Neural progenitor cell (in vitro differentiated cells): ENCODE measurements at regions not wholly inside any gene's neighbourhood (a gene's known extent, or its start where the extent isn't known, plus 50 kb on each side); places are given as distances from the start of the nearest gene placed in this dataset.

Source experiments
- DNase-seq: peaks from one replicate; pipeline ENCODE4 v3.0.0-alpha.2; 2016; ENCODE audit warnings: low spot score
- H2AFZ ChIP-seq: fragments of 200-600 bp; sonication (generic); replicated peaks from 2 replicates; pipeline ENCODE4 v1.6.1; 2016; ENCODE audit warnings: antibody characterized with exemption
- H3F3A ChIP-seq: fragments of 200-600 bp; sonication (generic); 2 replicates; pipeline ENCODE4 v1.6.1; 2016; ENCODE audit warnings: antibody characterized with exemption, low read depth
- H3K27ac ChIP-seq: fragments of 200-600 bp; sonication (generic); 2 replicates; pipeline ENCODE4 v1.5.1; 2016; ENCODE audit warnings: mild to moderate bottlenecking
- H3K27me3 ChIP-seq: fragments of 200-600 bp; sonication (generic); 2 replicates; pipeline ENCODE4 v1.6.1; 2016; ENCODE audit warnings: mild to moderate bottlenecking, moderate library complexity
- H3K36me3 ChIP-seq: fragments of 200-600 bp; sonication (generic); 2 replicates; pipeline ENCODE4 v1.5.1; 2016
- H3K4me1 ChIP-seq: fragments of 200-600 bp; sonication (generic); 2 replicates; pipeline ENCODE4 v1.6.1; 2016; ENCODE audit warnings: mixed run types
- H3K4me2 ChIP-seq: fragments of 200-600 bp; sonication (generic); 2 replicates; pipeline ENCODE4 v1.6.1; 2016
- H3K4me3 ChIP-seq: fragments of 200-600 bp; sonication (generic); 2 replicates; pipeline ENCODE4 v1.5.1; 2016
- H3K79me2 ChIP-seq: fragments of 200-600 bp; sonication (generic); 2 replicates; pipeline ENCODE4 v1.6.1; 2016; ENCODE audit warnings: low read depth
- H3K9ac ChIP-seq: fragments of 200-600 bp; sonication (generic); 2 replicates; pipeline ENCODE4 v1.6.1; 2016
- H3K9me3 ChIP-seq: fragments of 200-600 bp; sonication (generic); 2 replicates; pipeline ENCODE4 v1.5.1; 2016; ENCODE audit warnings: low read depth
- H4K20me1 ChIP-seq: fragments of 200-600 bp; sonication (generic); 2 replicates; pipeline ENCODE4 v1.6.1; 2016; ENCODE audit warnings: low read depth
- H3K27ac Mint-ChIP-seq: 3 replicates; pipeline ENCODE4 v1.8.0; 2021; ENCODE audit warnings: mixed read lengths
- H3K27me3 Mint-ChIP-seq: 2 replicates; pipeline ENCODE4 v1.8.0; 2022; ENCODE audit warnings: low read depth, mild to moderate bottlenecking, inconsistent platforms, moderate library complexity, mixed read lengths; ENCODE audit not compliant: insufficient read depth
- H3K36me3 Mint-ChIP-seq: 3 replicates; pipeline ENCODE4 v1.8.0; 2021; ENCODE audit warnings: mixed read lengths
- H3K4me1 Mint-ChIP-seq: 3 replicates; pipeline ENCODE4 v1.8.0; 2021; ENCODE audit warnings: mixed read lengths
- H3K4me3 Mint-ChIP-seq: 3 replicates; pipeline ENCODE4 v1.8.0; 2021; ENCODE audit warnings: mild to moderate bottlenecking, moderate library complexity, mixed read lengths
- H3K9me3 Mint-ChIP-seq: 3 replicates; pipeline ENCODE4 v1.8.0; 2020; ENCODE audit warnings: mixed read lengths
- EZH2 ChIP-seq: fragments of 200-600 bp; sonication (generic); IDR thresholded peaks from 2 replicates; pipeline ENCODE4 v1.6.1; 2017; ENCODE audit warnings: antibody characterized with exemption, mild to moderate bottlenecking, moderate library complexity
- EZH2phosphoT487 ChIP-seq: fragments of 200-600 bp; sonication (generic); IDR thresholded peaks from 2 replicates; pipeline ENCODE4 v1.6.1; 2017; ENCODE audit warnings: antibody characterized with exemption
- TF ChIP-seq, protein P1 (sequence below): fragments of 200-600 bp; sonication (generic); IDR thresholded peaks from 2 replicates; pipeline ENCODE4 v1.5.1; 2017; ENCODE audit warnings: antibody characterized with exemption, mild to moderate bottlenecking

DNA sequence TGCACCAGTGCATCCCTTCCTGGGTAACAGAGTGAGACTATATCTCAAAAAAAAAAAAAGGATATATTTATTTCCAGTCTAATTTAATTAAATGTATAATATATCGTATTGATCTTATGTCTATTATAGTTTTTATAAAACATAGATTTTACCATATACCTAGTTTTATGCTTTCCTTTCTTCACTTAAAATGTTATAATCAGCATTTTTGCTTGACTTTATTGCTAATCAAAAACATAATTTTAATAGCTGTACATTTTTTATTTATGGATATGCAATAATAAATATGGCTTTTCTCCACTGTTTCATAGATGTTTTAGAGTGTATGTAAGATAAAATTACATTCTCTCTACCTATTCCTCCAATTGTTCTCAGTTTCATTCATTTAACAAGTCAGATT is 958.0 kb downstream of the EPHA4 start:
- H3F3A ChIP-seq = no peaks in the 10 kb centered on the region
- no peak overlapping the region for H3K4me2 ChIP-seq
- H3K36me3 ChIP-seq = no peaks in the 10 kb centered on the region
- H3K9ac ChIP-seq = no peak overlapping the region
- no peaks in the 10 kb centered on the region for H3K4me1 ChIP-seq
- Mint-ChIP-seq H3K36me3 (no peaks in the 10 kb centered on the region), H3K27ac (no peak overlapping the region), H3K4me3 (no peak overlapping the region), H3K27me3 (peaks cover 2% of the 10 kb centered on the region), H3K4me1 (no peaks in the 10 kb centered on the region), H3K9me3 (no peaks in the 10 kb centered on the region)
- H3K79me2 ChIP-seq = no peaks in the 10 kb centered on the region
- H3K4me3 ChIP-seq = no peak overlapping the region
- no peaks in the 10 kb centered on the region for H4K20me1 ChIP-seq
- TF ChIP-seq EZH2 = no peak
- no peak for TF ChIP-seq EZH2phosphoT487
- TF ChIP-seq, protein P1, sequence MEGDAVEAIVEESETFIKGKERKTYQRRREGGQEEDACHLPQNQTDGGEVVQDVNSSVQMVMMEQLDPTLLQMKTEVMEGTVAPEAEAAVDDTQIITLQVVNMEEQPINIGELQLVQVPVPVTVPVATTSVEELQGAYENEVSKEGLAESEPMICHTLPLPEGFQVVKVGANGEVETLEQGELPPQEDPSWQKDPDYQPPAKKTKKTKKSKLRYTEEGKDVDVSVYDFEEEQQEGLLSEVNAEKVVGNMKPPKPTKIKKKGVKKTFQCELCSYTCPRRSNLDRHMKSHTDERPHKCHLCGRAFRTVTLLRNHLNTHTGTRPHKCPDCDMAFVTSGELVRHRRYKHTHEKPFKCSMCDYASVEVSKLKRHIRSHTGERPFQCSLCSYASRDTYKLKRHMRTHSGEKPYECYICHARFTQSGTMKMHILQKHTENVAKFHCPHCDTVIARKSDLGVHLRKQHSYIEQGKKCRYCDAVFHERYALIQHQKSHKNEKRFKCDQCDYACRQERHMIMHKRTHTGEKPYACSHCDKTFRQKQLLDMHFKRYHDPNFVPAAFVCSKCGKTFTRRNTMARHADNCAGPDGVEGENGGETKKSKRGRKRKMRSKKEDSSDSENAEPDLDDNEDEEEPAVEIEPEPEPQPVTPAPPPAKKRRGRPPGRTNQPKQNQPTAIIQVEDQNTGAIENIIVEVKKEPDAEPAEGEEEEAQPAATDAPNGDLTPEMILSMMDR = no peak
- no peaks in the 10 kb centered on the region for H3K9me3 ChIP-seq
- H3K27ac ChIP-seq = no peak overlapping the region
- no peak overlapping the region for H2AFZ ChIP-seq
- no peak for DNase-seq
- H3K27me3 ChIP-seq = no peaks in the 10 kb centered on the region

DNA sequence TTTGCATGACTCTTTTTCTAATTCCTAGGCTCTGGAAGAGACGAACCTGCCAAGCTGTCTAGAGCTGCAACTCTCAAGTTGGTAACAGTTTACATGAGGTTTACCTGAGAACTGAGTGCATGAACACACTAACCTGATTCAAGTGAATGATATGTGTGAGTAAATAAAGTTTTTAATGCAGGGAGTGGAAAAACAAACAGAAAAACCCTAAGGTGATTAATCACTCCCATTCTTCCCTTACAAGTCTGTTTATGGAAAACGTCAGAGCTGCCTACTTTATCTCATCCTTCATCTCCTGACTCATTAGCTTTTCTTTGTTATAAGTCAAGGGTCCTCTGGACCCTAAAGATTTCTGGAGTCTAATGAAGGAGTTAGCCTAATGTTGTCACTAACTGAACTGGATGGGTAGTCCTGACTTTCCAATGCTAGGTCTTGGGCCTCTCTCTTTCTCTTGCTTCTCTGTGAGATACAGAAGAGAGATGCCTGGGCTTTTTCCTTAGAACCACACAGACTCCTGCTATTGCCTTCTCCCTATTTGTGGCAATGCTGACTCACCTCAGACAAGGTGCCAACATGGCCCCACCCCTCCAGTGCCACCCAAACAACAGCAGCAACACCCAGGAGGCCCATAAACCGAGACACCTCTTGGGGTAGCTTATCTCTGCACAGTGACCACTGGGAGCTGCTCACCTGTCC is 952.4 kb downstream of the EPHA4 start:
- no peaks in the 10 kb centered on the region for H3K4me1 ChIP-seq
- H3K4me1 Mint-ChIP-seq = no peaks in the 10 kb centered on the region
- H3K27me3 ChIP-seq = no peaks in the 10 kb centered on the region
- no peak overlapping the region for H3K27ac Mint-ChIP-seq
- H3F3A ChIP-seq = no peaks in the 10 kb centered on the region
- H3K9me3 ChIP-seq = no peaks in the 10 kb centered on the region
- no peak overlapping the region for H3K4me3 Mint-ChIP-seq
- no peak for TF ChIP-seq EZH2phosphoT487
- TF ChIP-seq, protein P1 = no peak
- TF ChIP-seq EZH2 = no peak
- H3K4me3 ChIP-seq = no peak overlapping the region
- no peaks in the 10 kb centered on the region for H3K9me3 Mint-ChIP-seq
- H4K20me1 ChIP-seq = no peaks in the 10 kb centered on the region
- H3K9ac ChIP-seq = no peak overlapping the region
- H3K36me3 ChIP-seq = no peaks in the 10 kb centered on the region
- no peaks in the 10 kb centered on the region for H3K79me2 ChIP-seq
- peak overlapping the region; percentile 3 for H2AFZ ChIP-seq
- DNase-seq = no peak
- peaks cover 5% of the 10 kb centered on the region for H3K27me3 Mint-ChIP-seq
- no peak overlapping the region for H3K27ac ChIP-seq
- no peak overlapping the region for H3K4me2 ChIP-seq
- H3K36me3 Mint-ChIP-seq = no peaks in the 10 kb centered on the region

DNA sequence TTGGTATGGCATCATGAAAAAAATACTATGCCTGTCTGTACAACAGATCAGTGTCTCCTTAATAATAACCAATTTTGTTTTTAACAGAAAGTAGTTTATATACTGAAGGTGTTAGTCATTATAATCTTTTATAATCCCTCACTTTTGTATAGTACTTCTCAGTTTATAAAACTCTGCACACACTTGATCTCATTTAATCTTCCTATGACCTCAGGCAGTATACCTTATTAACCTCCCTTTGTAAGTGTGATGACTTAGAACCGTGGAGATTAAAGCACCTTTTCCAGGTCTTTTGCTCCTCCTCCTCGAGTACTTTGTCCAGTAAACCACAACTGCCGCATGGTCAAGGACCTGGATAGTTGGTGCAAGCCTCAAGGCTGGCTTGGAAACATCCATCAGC is 945.5 kb downstream of the EPHA4 start:
- H3K27ac ChIP-seq = no peak overlapping the region
- no peak overlapping the region for H3K9ac ChIP-seq
- no peaks in the 10 kb centered on the region for H3K4me1 ChIP-seq
- H2AFZ ChIP-seq = no peak overlapping the region
- Mint-ChIP-seq H3K9me3 (no peaks in the 10 kb centered on the region), H3K4me1 (peaks cover 4% of the 10 kb centered on the region), H3K27ac (no peak overlapping the region), H3K4me3 (no peak overlapping the region), H3K36me3 (no peaks in the 10 kb centered on the region), H3K27me3 (no peaks in the 10 kb centered on the region)
- no peaks in the 10 kb centered on the region for H3K9me3 ChIP-seq
- no peak overlapping the region for H3K4me3 ChIP-seq
- no peaks in the 10 kb centered on the region for H3K79me2 ChIP-seq
- no peaks in the 10 kb centered on the region for H4K20me1 ChIP-seq
- TF ChIP-seq EZH2phosphoT487 = no peak
- TF ChIP-seq, protein P1 = no peak
- TF ChIP-seq EZH2 = no peak
- no peak overlapping the region for H3K4me2 ChIP-seq
- H3K27me3 ChIP-seq = no peaks in the 10 kb centered on the region
- H3F3A ChIP-seq = no peaks in the 10 kb centered on the region
- no peak for DNase-seq
- H3K36me3 ChIP-seq = no peaks in the 10 kb centered on the region
